LNCAP (cell line): ENCODE measurements at regions not wholly inside any gene's neighbourhood (a gene's known extent, or its start where the extent isn't known, plus 50 kb on each side); places are given as distances from the start of the nearest gene placed in this dataset.

Experiments
- CTCF ChIP-seq: fragments of 450-650 bp; IDR thresholded peaks from 2 replicates; pipeline ENCODE4 v1.5.1; 2017; ENCODE audit warnings: mild to moderate bottlenecking

- TF ChIP-seq CTCF, result no peak
Observed at GRCh38 chr2:236972491-236973342, 113.0 kb upstream of the COPS8 start.

GRCh38 chr2:236973343-236973980 is 112.2 kb upstream of the COPS8 start:
- no peak for TF ChIP-seq CTCF

GRCh38 chr2:236974148-236974547 is 111.5 kb upstream of the COPS8 start:
- no peak for TF ChIP-seq CTCF

GRCh38 chr2:236974752-236975151 is 110.9 kb upstream of the COPS8 start:
- no peak for TF ChIP-seq CTCF

GRCh38 chr2:236975766-236976165 is 109.9 kb upstream of the COPS8 start:
- TF ChIP-seq CTCF, result no peak

GRCh38 chr2:236976266-236977062 is 109.2 kb upstream of the COPS8 start:
- TF ChIP-seq CTCF, result no peak

GRCh38 chr2:236977063-236977851 is 108.4 kb upstream of the COPS8 start:
- TF ChIP-seq CTCF, result no peak
